SJSA1 (cell line): ENCODE measurements at regions not wholly inside any gene's neighbourhood (a gene's known extent, or its start where the extent isn't known, plus 50 kb on each side); places are given as distances from the start of the nearest gene placed in this dataset.

ENCODE experiments used
- DNase-seq, 2 experiments: peaks; one replicate each; pipeline ENCODE4 v3.0.0-alpha.2; 2015 to 2020; ENCODE audit warnings: low spot score in 2 of 2, low read depth in 1 of 2
- H3K27ac ChIP-seq: fragments of 250-450 bp; sonication (Bioruptor Pico); 2 replicates; pipeline ENCODE4 v1.5.1; 2020; ENCODE audit warnings: mild to moderate bottlenecking, moderate library complexity
- H3K27me3 ChIP-seq: fragments of 250-450 bp; sonication (Bioruptor Pico); replicated peaks from 2 replicates; pipeline ENCODE4 v1.5.1; 2020; ENCODE audit warnings: mild to moderate bottlenecking, moderate library complexity
- H3K36me3 ChIP-seq: fragments of 250-450 bp; sonication (Bioruptor Pico); 2 replicates; pipeline ENCODE4 v1.5.1; 2020; ENCODE audit warnings: mild to moderate bottlenecking
- H3K4me1 ChIP-seq: fragments of 250-450 bp; sonication (Bioruptor Pico); replicated peaks from 2 replicates; pipeline ENCODE4 v1.6.1; 2021; ENCODE audit warnings: mild to moderate bottlenecking
- H3K4me3 ChIP-seq: fragments of 250-450 bp; sonication (Bioruptor Pico); 2 replicates; pipeline ENCODE4 v1.5.1; 2020; ENCODE audit warnings: mild to moderate bottlenecking
- H3K9me3 ChIP-seq: fragments of 250-450 bp; sonication (Bioruptor Pico); replicated peaks from 2 replicates; pipeline ENCODE4 v1.5.1; 2020; ENCODE audit warnings: mild to moderate bottlenecking

DNA sequence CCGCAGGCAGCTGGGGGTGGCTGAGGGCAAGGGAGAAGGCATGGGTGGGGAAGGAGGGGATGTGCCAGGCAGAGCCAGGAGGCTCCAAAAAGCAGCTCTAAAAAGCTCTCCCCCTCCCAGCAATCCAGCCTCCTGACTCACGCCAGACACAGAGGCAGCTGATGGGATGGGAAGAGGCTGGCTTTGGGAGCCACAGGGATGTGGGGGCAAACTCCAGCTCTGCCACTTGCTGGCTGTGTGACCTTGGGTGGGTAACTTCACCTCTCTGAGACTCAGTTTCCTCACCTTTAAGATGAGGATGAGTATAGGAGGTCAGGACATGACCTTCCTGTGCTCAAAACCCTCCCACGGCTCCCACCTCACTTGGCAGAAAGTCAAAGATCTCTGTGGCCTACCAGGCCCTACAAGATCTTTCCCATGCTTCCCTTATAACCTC, 148.9 kb downstream of the CEBPB start:
- DNase-seq = peak; percentile 36 to 59
- Histone ChIP-seq H3K4me1 (peaks cover 16% of the 10 kb centered on the region), H3K4me3 (no peak overlapping the region), H3K27ac (peak overlapping the region; percentile 53), H3K36me3 (no peaks in the 10 kb centered on the region), H3K27me3 (no peaks in the 10 kb centered on the region), H3K9me3 (no peaks in the 10 kb centered on the region)

GRCh38 chr20:50340541-50340940, 149.9 kb downstream of the CEBPB start:
- Histone ChIP-seq H3K27me3 (no peaks in the 10 kb centered on the region), H3K4me1 (peaks cover 16% of the 10 kb centered on the region), H3K36me3 (no peaks in the 10 kb centered on the region), H3K9me3 (no peaks in the 10 kb centered on the region), H3K4me3 (no peak overlapping the region), H3K27ac (no peak overlapping the region)
- no peak for DNase-seq

DNA sequence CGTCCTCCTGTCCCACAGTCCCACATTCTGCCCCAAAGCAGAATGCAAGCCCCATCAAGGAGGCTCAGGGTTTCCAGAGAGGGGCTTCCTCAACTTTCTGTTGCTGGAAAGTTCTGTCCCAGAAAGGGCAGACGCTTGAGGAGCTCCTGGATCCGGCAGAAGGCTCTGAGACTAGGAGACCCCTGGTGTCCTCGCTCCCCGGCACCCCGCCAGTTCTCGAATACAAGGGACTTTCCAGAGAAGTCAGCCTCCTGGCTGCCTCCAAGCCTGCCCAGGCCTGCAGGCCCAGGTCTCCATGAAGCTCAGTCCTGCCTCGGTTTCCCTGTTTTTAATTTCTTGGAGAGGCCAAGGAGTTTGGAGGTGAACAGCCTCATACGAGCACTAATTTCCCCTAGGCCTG, 150.4 kb downstream of the CEBPB start:
- H3K36me3 ChIP-seq = no peaks in the 10 kb centered on the region
- H3K27ac ChIP-seq = no peak overlapping the region
- no peak for DNase-seq
- no peaks in the 10 kb centered on the region for H3K9me3 ChIP-seq
- no peak overlapping the region for H3K4me3 ChIP-seq
- peaks cover 18% of the 10 kb centered on the region for H3K4me1 ChIP-seq
- no peaks in the 10 kb centered on the region for H3K27me3 ChIP-seq

DNA sequence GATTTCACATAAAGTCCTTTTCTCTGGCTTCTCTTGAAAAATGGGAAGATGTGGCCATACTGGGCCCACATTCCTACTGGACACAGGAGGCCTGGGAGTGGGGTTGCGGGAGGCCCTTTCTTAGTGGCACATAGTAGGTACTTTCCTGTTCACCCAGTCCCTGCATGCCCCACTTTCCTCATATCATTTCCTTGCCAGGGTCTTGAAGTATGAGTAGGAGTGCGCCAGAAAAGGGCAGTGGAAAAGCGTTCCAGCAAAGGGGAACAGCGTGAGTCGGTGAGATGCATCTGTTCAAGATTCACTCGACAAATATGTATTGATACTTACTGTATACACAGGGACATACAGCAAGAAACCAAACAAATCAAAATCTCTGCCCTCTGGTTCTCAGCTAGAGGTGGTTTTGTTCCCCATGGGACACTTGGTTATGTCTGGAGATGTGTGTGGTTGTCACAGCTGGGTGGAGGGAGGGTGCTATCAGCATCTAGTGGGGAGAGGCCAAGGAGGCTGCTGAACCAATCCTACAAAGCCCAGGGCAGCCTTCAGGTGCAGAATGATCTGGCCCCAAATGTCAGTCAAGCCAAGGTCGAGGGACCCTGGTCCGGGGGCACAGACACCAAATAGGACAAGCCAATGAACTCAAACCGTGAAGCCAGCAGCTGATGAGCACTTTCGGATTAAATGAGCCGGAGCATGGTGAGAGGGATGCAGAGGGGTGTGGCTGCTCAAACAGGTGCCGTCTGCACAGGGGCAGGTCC, 151.4 kb downstream of the CEBPB start:
- no peak overlapping the region for H3K4me3 ChIP-seq
- no peaks in the 10 kb centered on the region for H3K9me3 ChIP-seq
- no peak overlapping the region for H3K27ac ChIP-seq
- no peaks in the 10 kb centered on the region for H3K27me3 ChIP-seq
- no peaks in the 10 kb centered on the region for H3K36me3 ChIP-seq
- no peak for DNase-seq
- peaks cover 28% of the 10 kb centered on the region for H3K4me1 ChIP-seq

- Histone ChIP-seq H3K27me3 (no peaks in the 10 kb centered on the region), H3K36me3 (no peaks in the 10 kb centered on the region), H3K9me3 (no peaks in the 10 kb centered on the region), H3K4me1 (peaks cover 30% of the 10 kb centered on the region), H3K27ac (no peak overlapping the region), H3K4me3 (no peak overlapping the region)
- DNase-seq = no peak
These were observed 152.0 kb downstream of the CEBPB start for GRCh38 chr20:50342638-50343102.

GRCh38 chr20:50343125-50343489, 152.5 kb downstream of the CEBPB start:
- Histone ChIP-seq H3K27ac (no peak overlapping the region), H3K36me3 (no peaks in the 10 kb centered on the region), H3K27me3 (no peaks in the 10 kb centered on the region), H3K4me1 (peaks cover 30% of the 10 kb centered on the region), H3K4me3 (no peak overlapping the region), H3K9me3 (no peaks in the 10 kb centered on the region)
- DNase-seq = no peak

DNA sequence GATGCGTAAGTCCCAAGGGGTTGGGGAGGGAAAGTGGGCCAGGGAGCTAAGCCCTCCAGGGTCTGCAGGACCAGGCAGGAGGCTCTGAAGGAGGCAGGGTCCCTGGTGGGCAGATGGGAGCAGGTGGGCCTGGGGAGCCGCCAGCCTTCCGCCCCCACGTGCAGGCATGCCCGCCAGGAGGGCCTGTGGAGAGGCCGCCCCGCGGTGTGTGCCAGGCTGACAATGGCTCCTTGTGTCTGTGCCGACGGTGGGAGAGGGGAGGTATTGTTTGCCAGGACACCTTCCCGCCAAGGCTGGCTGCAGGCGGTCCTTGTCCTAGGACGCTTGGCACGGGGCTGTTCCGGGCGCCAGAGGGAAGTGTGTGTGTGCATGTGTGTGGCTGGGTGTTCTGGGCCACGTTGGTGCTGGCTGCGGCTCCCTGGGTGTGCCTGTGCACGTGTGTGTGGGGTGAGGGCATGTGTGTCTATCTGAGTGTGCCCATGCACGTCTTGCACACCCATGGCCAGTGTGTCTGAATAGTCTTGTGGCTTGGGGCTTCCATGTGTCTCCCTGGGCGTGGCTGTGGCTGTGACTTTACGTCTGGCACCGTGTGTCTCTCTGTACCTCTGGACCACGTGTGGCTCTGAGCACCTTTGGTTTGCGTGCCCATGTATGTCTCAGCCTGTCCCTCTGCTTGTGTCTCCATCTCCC, 153.0 kb downstream of the CEBPB start:
- Histone ChIP-seq H3K36me3 (no peaks in the 10 kb centered on the region), H3K4me1 (peaks cover 26% of the 10 kb centered on the region), H3K27ac (no peak overlapping the region)

GRCh38 chr20:50344232-50345071, 153.8 kb downstream of the CEBPB start:
- Histone ChIP-seq H3K27me3 (no peaks in the 10 kb centered on the region), H3K27ac (no peak overlapping the region), H3K4me3 (no peak overlapping the region), H3K9me3 (no peaks in the 10 kb centered on the region), H3K4me1 (peaks cover 18% of the 10 kb centered on the region), H3K36me3 (no peaks in the 10 kb centered on the region)
- DNase-seq = no peak

More for the DNA sequence above, 153.0 kb downstream of the CEBPB start:
- Histone ChIP-seq H3K27me3 (no peaks in the 10 kb centered on the region), H3K9me3 (no peaks in the 10 kb centered on the region), H3K4me3 (no peak overlapping the region)
- DNase-seq = no peak

- no peaks in the 10 kb centered on the region for H3K9me3 ChIP-seq
- no peak overlapping the region for H3K4me3 ChIP-seq
- no peaks in the 10 kb centered on the region for H3K27me3 ChIP-seq
- no peaks in the 10 kb centered on the region for H3K36me3 ChIP-seq
- DNase-seq = no peak
- H3K4me1 ChIP-seq = peaks cover 14% of the 10 kb centered on the region
- H3K27ac ChIP-seq = no peak overlapping the region
These were observed 155.2 kb downstream of the CEBPB start for GRCh38 chr20:50345712-50346373.

DNA sequence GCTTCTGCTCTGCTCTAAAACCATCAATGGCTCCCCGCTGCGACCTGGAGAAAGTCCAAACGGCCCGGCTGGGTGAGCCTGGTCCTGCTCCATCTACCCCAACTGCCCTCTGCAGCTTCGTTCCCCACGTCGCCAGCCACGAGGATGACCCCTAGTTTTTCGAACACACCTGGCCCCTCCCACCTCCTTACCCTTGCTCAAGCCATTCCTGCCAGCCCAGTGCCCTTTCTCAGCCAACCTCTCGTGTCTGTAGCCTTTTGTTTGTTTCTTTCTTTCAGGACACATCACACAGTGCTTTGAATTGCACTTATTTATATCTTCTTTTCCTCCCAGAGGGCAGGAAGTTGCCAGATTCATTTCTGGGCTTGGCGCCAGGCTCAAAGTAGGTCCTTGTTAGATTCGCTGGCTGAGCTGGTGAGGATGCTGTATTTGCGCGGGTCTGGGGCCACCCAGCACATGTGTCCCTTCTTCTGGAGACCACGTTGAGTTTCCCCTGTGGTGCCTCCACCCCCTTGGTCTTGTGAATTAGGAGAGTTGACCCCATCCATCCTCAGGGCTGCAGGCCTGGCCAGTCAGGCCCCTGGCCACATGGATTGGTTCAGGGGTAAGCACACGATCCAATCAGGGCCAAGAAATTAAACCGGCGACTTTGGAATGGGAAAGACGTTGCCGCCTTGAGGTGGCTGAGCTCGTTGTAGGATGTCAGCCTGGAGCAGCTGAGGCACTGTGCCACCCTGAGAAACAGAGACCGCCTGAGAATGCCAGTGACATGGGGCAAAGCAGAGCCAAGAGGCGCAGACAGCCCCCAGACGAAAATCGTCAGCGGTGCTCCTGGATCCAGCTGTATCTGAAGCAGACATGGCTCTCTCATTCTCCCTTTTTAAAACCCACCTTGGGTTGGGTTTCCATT, 156.0 kb downstream of the CEBPB start:
- Histone ChIP-seq H3K4me3 (no peak overlapping the region), H3K27ac (no peak overlapping the region), H3K9me3 (no peaks in the 10 kb centered on the region), H3K4me1 (peaks cover 14% of the 10 kb centered on the region), H3K36me3 (no peaks in the 10 kb centered on the region), H3K27me3 (no peaks in the 10 kb centered on the region)
- peak; percentile 83 to 85 for DNase-seq

GRCh38 chr20:50347284-50348063, 156.8 kb downstream of the CEBPB start:
- H3K4me3 ChIP-seq = no peak overlapping the region
- H3K4me1 ChIP-seq = peaks cover 14% of the 10 kb centered on the region
- no peak for DNase-seq
- no peaks in the 10 kb centered on the region for H3K36me3 ChIP-seq
- H3K9me3 ChIP-seq = no peaks in the 10 kb centered on the region
- H3K27me3 ChIP-seq = no peaks in the 10 kb centered on the region
- H3K27ac ChIP-seq = no peak overlapping the region

DNA sequence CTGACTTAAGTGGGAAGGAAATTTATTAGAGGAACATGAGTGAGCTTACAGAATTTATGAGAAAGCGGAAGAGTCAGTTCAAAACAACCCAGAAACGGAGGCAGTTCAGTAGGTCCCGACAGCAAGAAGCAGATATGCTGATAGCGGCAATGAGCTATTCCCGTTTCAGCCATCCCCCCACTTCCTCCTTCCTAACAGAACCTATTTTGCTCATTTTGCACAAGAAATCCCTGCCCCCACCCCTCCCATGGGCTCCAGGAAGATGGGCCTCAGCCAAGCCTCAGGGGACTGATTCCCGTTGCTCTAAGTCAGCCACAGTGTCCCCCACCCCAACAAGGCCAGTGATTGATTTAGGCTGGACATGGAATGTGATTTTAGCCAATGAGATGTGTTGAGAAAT, 157.5 kb downstream of the CEBPB start:
- DNase-seq = no peak
- no peaks in the 10 kb centered on the region for H3K27me3 ChIP-seq
- H3K9me3 ChIP-seq = no peaks in the 10 kb centered on the region
- peaks cover 14% of the 10 kb centered on the region for H3K4me1 ChIP-seq
- H3K4me3 ChIP-seq = no peak overlapping the region
- H3K27ac ChIP-seq = no peak overlapping the region
- H3K36me3 ChIP-seq = no peaks in the 10 kb centered on the region
